ENCODE measurements at regions not wholly inside any gene's neighbourhood (a gene's known extent, or its start where the extent isn't known, plus 50 kb on each side); places are given as distances from the start of the nearest gene placed in this dataset.
"Not testable (repeated sequence)": the region's sequence is repeated elsewhere in the genome, so short reads cannot be mapped to it uniquely, and the experiment has no call there.

DNA sequence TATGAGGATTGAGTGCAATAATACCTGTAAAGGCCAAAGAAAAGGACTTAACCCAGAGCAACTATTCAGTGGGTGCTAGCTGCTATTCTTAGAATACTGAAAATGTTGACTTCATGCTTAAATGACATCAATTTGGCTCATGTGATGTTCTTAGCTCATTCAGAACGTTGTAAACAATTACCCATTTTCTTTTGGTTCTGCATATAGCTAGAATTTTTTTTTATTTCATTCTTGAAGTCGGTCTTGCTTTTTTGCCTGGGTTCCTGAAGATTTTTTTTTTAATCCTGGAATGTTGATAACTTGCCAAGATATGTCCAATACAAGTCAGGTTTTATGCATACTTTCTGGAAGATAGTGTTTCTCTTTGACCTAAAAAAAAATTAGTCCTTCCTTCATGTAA, 772.0 kb downstream of the LTN1 start:
- DNase-seq = no peak

DNA sequence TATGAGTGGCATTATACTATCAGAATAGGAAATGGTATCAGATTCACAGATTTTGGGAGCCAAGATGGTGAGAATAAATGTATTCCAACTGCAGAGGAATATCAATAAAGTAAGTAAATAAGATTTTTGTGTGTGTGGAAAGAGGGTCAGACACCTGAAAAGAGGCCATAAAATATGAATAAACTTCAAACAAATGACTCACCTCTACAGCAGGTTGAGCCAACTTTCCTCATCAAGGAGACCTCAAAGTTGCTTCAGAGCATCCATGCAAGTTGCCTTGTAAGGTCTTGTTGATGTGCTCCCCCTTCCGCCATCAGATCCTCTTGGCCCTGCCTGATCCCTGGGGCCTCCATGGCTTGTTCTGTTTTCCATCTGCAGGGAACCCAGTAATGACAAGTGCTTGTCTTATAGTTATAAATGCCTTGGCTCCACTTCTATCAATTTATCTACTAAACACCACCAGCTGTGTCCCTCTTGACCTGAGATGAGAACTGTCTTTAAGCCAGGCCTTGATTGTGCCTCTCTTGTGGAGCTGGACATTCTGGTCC, 775.6 kb downstream of the LTN1 start:
- DNase-seq = no peak

DNA sequence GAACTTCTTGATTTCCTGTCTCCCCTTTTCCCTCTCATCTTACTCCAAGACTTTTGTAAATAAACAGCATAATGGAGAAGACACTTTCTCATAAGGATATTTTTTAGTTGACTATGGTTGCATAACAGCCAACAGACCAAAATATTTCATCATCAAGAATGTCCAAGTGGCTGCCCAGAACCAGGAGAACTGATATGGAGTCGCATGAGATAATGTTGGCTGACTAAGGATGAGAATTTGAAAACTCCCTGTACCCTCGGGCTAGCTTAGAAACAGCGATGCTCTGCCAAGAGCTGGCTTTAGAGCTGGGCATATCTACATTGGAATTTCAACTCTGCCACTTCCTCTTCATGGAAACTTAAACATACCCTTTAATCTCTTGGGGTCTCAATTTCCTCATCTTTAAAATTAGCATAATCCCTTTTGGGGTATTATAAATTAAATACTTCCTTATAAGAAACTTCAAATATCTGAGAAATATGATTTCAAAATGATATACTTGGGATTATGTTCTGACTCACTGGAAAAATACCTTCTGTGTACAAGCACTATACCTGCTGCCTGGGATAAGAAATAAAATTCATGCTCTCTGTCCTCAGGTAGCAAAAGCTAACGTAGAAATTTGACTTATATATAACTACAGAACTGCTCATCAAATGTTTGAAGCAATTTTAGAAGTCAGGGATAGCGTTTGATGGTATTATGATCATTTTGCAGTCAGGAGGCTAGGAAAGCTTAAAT, 777.3 kb downstream of the LTN1 start:
- DNase-seq = no peak

DNA sequence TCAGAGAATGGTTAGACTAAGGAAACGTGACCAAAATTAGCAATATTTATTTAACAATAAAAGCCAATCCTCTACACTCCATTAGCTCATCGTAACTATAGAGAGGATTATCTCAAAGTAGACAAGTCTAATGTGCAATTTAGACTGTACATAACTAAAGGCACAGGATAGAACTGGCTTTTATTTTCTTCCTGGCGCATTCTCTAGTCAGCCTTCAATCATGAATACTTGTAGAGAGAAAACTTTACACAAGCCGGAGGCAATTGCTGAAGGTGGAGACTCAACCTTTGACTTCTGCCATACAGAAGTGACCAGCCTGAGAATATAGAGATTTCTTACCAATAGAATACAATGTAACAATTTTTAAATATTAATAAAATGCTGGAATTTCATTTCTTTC, 777.9 kb downstream of the LTN1 start:
- no peak for DNase-seq

DNA sequence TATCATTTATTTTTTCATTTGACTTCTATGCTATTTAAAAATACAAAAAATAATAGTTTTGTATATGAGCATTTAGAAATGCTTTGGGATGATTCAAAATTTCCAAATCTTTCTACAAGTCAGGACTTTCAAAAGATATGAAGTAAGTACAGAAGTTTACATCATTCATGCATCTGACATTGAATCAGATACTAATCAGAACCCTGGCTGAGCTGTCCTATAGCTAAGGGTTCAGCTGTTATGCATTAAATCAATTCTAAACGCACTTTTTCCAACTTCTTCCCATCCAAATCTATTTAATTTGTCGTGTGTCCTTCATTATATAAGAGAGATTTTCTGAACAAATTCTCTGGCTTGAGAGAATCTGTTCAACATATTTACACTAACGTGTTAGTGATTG, 779.4 kb downstream of the LTN1 start:
- no peak for DNase-seq

DNA sequence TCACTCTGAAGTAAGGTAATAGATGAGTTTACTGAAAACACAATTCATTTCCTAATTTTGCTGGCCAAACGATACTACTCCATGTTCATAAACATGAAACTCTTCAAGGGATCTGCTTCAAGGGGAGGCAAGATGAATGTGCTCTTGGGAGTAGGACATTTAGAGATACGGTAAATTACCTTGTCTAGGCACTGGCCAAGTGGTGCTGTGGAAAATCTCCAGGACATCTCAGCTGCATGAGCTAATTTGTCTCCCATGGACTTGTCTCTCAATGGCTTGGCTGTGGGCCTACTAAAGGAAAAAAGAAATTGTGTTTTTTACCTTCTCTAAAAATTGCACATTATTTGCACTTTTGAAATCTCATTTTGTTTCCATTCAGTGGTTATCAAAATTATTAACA, 780.6 kb downstream of the LTN1 start:
- no peak for DNase-seq

DNA sequence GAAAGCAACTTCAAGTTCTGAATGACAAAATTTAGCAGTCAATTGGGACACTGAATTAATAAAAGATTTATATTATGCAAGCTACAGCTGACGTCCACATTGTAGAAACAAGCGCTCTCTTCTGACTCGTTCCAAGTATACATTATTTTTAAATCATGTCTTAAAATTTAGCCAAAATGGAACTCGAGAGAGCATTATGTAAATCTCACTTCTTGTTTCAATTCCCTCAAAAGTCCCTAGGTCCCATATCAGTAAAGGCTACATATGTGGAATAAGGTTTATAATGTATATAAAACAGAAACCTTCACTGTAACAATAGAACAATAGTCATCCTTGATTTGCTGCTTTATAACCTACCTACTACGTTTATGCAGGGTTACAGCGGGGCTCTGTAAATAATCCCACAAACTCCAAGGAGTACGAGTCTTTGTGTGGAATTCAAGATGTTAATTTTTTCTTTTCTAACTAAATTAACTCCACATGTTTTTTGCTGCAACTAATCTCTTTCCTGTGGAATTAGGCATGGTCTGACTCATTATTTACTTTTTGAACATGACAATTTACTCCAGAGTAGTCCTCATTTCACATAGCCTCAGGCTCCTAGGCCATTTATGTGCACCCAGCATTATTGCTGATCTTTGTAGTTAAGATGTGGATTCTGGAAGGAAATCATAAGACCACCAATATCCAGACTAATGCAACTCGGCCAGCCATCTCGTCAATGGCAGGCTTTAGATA, 785.1 kb downstream of the LTN1 start:
- DNase-seq = no peak

DNA sequence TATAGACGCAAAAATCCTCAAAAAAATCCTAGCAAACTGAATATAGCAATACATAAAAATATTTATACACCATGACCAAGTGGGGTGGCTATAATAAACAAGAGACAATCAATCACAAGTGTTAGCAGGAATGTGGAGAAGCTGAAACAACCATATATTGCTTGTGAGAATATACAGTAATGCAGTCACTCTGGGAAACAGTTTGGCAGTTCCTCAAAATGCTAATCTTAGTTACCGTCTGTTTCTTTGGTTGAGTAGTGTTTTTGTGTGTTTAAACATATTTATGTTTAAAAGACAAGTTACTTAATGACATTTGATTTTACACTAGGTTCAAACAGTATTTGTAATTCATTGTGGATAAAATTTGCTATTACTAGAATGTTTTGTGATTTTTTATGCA, 792.0 kb downstream of the LTN1 start:
- no peak for DNase-seq

DNA sequence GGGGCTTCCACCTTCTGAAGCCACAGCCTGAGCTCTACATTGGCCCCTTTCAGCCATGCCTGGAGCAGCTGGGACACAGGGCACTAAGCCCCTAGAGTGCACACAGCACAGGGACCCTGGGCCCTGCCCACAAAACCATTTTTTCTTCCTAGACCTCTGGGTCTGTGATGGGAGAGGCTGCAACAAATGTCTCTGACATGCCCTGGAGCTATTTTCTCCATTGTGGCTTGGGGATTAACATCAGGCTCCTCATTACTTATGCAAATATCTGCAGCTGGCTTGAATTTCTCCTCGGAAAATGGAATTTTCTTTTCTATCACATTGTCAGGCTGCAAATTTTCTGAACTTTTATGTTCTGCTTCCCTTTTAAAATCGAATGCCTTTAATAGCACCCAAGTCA, 795.7 kb downstream of the LTN1 start:
- no peak for DNase-seq

DNA sequence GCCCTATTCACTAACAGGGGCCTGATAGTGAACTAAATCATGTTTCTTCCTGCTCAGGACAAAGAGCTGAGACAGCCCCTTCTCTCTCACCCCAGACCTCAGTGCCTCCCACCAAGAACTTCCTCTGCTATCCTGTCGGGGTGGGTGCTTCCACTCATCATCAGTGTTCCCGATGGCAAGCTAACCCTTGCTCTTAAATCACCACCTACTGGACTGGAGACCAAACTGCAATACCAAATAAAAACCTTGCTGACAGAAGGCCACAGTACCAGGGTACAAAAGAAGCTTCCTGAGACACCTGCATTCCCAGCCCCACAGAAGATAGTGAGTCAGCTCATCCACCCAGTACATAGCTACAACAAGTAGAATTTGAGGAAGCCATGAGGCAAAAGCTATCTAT, 799.5 kb downstream of the LTN1 start:
- no peak for DNase-seq

DNA sequence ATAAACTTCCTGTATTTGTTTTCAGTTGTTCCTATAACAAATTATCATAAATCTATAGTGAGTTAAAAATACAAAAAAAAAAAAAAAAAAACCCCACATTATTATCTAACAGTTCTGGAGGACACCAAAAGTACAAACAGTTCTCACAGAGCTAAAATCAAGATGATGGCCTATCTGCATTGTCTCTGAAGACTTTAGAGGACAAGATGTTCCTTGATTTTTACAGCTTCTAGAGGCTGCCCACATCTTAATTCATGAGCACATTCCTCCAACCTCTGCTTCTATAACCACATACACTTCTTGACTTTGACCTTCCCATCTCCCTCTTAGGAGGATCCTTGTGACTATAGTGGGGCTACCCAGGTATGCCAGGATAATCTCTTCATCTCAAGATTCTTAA, 806.1 kb downstream of the LTN1 start:
- DNase-seq = no peak

DNA sequence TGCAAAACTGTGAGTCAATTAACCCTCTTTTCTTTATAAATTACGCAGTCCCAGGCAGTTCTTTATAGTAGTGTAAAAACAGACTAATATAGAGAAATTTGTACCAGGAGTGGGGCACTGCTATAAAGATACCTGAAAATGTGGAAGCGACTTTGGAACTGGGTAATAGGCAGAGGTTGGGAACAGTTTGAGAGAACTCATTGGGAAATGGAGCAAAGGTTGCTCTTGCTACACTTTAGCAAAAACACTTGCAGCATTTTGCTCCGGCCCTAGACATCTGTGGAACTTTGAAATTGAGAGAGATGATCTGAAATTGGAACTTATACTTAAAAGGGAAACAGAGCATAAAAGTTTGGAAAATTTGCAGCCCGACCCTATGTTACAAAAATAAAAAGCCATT, 810.9 kb downstream of the LTN1 start:
- no peak for DNase-seq

DNA sequence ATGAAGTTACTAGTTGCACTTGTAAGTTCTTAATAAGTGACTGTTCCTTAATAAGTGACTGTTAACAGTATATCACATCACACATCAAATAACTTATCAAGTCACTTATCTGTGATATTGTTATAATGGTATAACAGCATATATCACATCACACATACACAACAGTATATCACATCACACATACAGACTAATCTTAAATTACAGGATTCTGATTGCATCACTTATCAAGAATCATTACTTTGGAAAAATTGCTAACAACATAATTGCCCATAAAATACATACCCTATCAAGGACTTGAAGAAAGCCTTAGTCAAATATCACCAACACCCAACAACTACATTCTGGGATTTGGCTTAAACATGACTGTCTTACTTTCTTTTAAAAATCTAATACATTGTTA, 813.5 kb downstream of the LTN1 start:
- DNase-seq = no peak

DNA sequence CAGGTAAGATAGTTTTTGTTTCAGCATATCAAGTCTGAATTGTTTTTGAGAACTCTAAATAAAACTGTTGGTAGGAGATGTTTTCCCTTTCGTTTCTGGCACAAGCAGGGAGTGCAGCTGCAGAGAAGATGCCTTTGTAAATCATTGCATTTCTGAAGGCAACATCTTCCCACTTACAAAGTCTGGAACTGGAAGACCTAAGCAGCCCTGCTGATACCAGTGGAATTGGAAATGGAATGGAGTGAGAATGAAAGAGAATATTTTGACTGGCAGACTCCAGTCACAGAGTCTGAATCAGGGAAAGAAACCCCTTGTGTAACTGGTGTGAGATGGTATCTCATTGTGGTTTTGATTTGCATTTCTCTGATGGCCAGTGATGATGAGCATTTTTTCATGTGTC, 815.6 kb downstream of the LTN1 start:
- no peak for DNase-seq

DNA sequence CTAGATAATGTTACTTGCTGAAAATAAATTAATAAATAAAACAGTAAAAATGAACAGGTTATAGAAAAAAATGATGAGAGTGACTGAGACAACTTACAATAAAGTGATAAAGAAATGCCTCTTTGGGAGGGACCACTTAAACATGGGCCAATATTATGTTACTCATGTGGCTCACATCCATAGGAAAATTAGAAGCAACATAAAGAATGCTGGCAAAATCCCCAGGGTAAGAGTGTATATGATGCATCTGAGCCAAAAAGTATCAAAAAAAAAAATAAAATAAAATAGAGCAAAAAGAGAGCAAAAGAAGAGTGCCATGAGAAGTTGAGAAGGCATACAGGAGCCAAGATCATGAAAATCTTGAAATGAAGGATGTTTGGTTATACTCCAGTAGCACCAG, 818.0 kb downstream of the LTN1 start:
- DNase-seq = no peak

DNA sequence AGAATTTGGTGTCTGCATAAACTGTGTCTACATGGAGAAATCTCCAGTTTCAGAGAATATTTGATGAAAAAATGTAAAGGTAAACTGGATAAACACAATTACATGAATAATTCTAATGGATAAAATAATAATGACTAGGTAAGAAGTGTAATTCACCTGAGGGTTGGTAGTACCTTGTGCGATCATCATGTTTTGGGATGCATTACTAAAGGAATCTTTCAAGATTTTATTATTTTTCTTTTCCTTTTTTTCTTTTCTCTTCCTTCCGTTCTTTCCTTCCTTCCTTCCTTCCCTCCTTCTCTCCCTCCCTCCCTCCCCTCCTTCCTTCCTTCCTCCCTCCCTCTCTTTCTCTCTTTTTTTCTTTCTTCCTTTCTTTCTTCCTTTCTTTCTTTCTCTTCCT, 818.7 kb downstream of the LTN1 start:
- no peak for DNase-seq

DNA sequence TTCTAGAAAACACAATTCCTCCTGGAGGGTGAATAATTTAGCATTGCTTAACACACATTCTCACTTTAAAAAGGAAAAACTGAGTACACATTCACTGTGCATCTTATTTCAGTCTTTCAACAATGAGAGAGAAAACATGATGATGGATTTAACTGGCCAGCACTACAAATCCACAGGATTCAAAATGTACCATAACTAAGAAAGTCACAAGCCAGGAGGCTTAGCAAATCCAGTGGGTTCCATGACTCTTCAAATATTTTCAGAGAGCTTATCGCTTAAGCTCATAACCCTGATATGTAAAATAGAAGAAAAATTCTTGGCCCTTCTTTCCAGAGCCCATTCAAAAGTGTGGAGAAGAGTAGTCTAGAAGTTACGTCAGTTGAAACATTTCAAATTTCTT, 820.3 kb downstream of the LTN1 start:
- no peak for DNase-seq

DNA sequence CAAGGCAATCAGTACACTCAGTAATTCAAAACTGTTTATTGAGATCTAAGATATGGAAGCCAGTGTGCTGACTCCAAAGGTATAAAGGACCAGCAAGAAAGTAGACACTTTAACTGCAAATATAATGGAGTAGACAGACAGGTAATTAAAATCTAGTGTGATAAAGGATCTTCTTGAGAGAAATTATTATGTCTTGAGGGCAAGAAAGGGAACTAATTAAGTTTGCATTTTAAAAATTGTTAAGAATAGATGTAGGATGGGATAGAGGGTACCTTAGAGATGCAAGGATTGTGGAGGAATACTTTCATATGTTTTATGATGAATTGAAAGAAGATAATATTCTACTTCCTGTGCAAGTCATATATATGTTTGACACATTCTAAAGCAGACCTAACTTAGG, 825.3 kb downstream of the LTN1 start:
- no peak for DNase-seq

DNA sequence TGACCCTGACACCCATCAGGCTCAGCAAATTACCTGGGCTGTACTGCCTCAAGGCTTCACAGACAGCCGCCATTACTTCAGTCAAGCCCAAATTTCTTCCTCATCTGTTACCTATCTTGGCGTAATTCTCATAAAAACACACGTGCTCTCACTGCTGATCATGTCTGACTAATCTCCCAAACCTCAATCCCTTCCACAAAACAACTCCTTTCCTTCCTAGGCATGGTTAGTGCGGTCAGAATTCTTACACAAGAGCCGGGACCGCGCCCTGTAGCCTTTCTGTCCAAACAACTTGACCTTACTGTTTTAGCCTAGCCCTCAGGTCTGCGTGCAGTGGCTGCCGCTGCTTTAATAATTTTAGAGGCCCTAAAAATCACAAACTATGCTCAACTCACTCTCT, 828.2 kb downstream of the LTN1 start:
- not testable (repeated sequence) for DNase-seq

DNA sequence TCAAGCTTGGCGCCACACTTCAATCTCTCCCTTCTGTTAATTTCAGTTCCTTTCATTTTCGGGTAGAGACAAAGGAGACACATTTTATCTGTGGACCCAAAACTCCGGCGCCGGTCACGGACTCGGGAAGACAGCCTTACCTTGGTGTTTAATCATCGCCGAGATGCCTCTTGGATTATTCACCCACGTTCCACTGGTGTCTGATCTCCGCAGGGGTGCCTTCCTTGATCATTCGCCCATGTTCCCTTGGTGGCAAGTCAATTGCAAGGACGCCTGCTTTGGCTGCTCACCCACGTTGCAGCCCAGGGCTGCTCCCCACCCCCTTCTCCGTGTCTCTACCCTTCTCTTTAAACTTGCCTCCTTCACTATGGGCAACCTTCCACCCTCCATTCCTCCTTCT, 830.6 kb downstream of the LTN1 start:
- not testable (repeated sequence) for DNase-seq

DNA sequence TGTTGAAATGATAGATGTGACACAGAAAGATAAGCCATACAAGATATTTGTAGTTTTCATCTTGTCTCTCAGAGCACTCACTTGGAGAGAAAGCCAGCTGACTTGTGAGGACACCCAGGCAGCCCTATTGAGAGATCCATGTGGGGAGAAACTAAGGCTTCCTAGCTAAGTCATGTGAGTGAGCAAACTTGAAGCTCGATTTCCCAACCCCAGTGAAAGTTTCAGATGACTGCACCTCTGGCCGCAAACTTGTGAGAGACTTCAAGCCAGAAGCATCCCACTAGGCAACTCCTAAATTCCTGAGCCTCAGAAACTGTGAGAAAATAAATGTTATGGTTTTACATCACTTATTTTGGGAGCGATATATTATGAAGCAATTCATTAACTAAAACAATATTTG, 832.3 kb downstream of the LTN1 start:
- no peak for DNase-seq

DNA sequence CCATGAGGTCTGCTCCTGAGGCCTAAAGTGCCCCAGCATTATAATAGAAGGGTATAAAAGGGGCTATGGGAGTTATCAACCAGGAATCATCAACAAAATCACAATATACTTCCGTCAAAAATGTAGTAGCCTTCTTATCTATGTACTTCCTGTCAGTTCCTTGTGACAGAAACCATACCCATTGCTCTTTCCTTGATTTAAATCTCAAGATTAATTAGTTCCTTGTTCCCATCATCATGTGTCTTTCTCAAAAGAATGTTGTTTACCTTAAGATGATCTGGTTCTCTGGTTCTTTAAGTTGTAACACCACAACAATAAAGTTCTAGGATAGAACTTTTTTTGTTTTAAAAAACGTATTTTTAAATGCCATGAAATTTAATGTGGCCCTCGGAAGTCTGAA, 833.3 kb downstream of the LTN1 start:
- DNase-seq = no peak

DNA sequence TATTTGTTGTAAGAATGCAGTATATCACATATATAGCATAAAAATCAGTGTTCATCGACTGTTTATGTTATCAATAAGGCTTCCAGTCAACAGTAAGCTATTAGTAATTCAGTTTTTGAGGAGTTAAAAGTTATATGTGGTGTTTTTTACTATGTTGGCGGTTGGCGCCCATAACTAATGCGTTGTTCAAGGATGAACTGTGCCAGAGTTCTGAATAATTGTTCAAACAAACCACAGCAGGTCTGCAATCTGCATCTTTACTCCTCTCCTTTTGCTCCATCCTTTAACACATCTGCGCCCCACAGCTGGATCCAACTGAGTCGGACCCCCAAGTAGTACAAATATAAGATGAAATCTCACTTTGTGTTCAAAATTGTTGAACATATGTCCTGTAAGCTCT, 836.1 kb downstream of the LTN1 start:
- DNase-seq = no peak

DNA sequence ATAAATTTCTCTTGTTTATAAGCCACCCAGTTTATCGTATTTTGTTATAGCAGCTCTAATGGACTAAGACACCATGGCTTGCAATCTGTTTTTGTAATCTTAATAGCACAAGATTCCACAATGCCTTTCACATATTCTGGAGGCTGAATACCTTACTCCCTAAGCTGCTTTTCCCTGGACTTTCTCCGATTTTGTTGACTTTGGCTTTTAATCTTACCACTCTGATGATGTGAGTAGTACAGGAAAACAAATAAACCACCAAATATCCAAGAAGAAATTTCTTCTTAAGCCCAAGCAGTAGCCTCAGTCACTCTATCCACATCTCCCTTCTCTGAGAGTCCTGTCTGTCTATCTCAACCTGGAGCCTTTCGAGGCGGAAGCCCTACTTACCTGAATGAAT, 838.6 kb downstream of the LTN1 start:
- no peak for DNase-seq

DNA sequence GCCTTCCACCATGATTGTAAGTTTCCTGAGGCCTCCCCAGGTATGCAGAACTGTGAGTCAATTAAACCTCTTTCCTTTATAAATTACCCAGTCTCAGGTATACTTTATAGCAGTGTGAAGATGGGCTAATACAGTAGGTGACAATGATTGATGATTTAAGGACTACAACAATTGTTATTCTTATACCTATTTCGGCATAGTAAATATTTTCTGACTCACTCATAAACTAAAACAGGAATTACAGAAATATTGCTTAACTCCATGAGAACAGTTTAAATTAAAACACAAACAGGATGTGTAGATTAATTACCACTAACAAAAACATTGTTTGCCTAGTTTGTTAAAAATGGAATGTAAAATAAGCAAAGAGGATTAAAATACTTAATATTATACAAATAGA, 839.9 kb downstream of the LTN1 start:
- no peak for DNase-seq
